GM12878 (cell line): ENCODE measurements at regions not wholly inside any gene's neighbourhood (a gene's known extent, or its start where the extent isn't known, plus 50 kb on each side); places are given as distances from the start of the nearest gene placed in this dataset.

ENCODE experiments used
- ATAC-seq: fragments of 200-7000 bp; cut with Tn5 transposase; 3 replicates; pipeline ENCODE4 v1.9.1; 2020; ENCODE audit warnings: mild to moderate bottlenecking, moderate library complexity
- BruUV-seq: library from RNA; stranded (reverse); fragments of 400-500 nt; replicated peaks from 2 replicates; lab custom pipeline; 2021; lab: Mats Ljungman, UMichigan
- CTCF ChIA-PET: fragments of 300-600 bp; sonication (Branson Sonifier 250); formaldehyde crosslinking; extraction: SDS; loops from one replicate; lab custom pipeline; 2021; ENCODE audit warnings: inconsistent platforms; lab: Yijun Ruan, JAX
- POLR2A ChIA-PET: fragments of 350-600 bp; formaldehyde crosslinking; extraction: SDS; loops from one replicate; lab custom pipeline; 2021; ENCODE audit warnings: inconsistent platforms; lab: Charles Lee
- RAD21 ChIA-PET: fragments of 300-600 bp; sonication (Branson Sonifier 250); formaldehyde crosslinking; loops from one replicate; lab custom pipeline; 2023; ENCODE audit warnings: antibody characterized with exemption; ENCODE audit not compliant: unreplicated experiment; lab: Charles Lee
- SMC1A ChIA-PET: fragments of 300-600 bp; sonication (Branson Sonifier 250); formaldehyde crosslinking; loops from one replicate; lab custom pipeline; 2023; ENCODE audit not compliant: unreplicated experiment, uncharacterized antibody; lab: Charles Lee
- DNase-seq: peaks from one replicate; pipeline ENCODE4 v3.0.0-alpha.2; 2011; ENCODE audit warnings: low read depth, low spot score
- FAIRE-seq: peaks from 3 replicates; lab custom pipeline; 2011; peaks lifted over from hg19 to GRCh38; lab: Jason Lieb, UNC
- H2AFZ ChIP-seq: 2 replicates; pipeline ENCODE4 v1.6.0; 2011; ENCODE audit warnings: low read depth, low read length, control low read depth; ENCODE audit not compliant: control insufficient read depth
- H3K27ac ChIP-seq: 2 replicates; pipeline ENCODE4 v1.5.1; 2011; ENCODE audit warnings: control low read depth; ENCODE audit not compliant: control insufficient read depth, insufficient read depth
- H3K27me3 ChIP-seq, 2 experiments: replicated peaks in 1 of 2; 2 replicates each; pipeline versions ENCODE4 v1.6.0 to v1.6.1; 2011; ENCODE audit warnings: low read length in 1 of 2; ENCODE audit not compliant: control insufficient read depth in 2 of 2, insufficient read depth in 2 of 2
- H3K36me3 ChIP-seq, 2 experiments: 2 replicates each; pipeline ENCODE4 v1.5.1; 2011; ENCODE audit warnings: low read length in 1 of 2; ENCODE audit not compliant: control insufficient read depth in 2 of 2, insufficient read depth in 2 of 2
- H3K4me1 ChIP-seq: 2 replicates; pipeline ENCODE4 v1.6.1; 2011; ENCODE audit warnings: mild to moderate bottlenecking, low read length, moderate library complexity, mixed read lengths; ENCODE audit not compliant: control insufficient read depth, insufficient read depth
- H3K4me2 ChIP-seq: 2 replicates; pipeline ENCODE4 v1.6.0; 2011; ENCODE audit warnings: control low read depth; ENCODE audit not compliant: control insufficient read depth, insufficient read depth
- H3K4me3 ChIP-seq: fragments of 200-600 bp; sonication (generic); 2 replicates; pipeline ENCODE4 v1.5.1; 2016
- H3K79me2 ChIP-seq: 2 replicates; pipeline ENCODE4 v1.6.0; 2011; ENCODE audit warnings: low read length; ENCODE audit not compliant: control insufficient read depth, insufficient read depth
- H3K9ac ChIP-seq: 2 replicates; pipeline ENCODE4 v1.8.0; 2011; ENCODE audit warnings: low read length, control low read depth, mixed read lengths; ENCODE audit not compliant: control insufficient read depth, insufficient read depth
- H3K9me3 ChIP-seq: replicated peaks from 3 replicates; pipeline ENCODE4 v1.5.1; 2011; ENCODE audit warnings: mild to moderate bottlenecking, low read length; ENCODE audit not compliant: control insufficient read depth, insufficient read depth
- H4K20me1 ChIP-seq: 2 replicates; pipeline ENCODE4 v1.6.0; 2011; ENCODE audit not compliant: control insufficient read depth, insufficient read depth
- ASH2L ChIP-seq: fragments of 300-600, 200-600 bp; sonication (generic); IDR thresholded peaks from 2 replicates; pipeline ENCODE4 v1.6.1; 2017; ENCODE audit warnings: low read depth, mild to moderate bottlenecking, borderline replicate concordance
- ETV6 ChIP-seq, 2 experiments: fragments of 450-650 bp in 1 of 2; IDR thresholded peaks in 1 of 2; conservative IDR thresholded peaks in 1 of 2; 2 replicates each; pipeline ENCODE4 v1.6.1; 2014; ENCODE audit warnings: antibody characterized with exemption in 1 of 2, borderline replicate concordance in 1 of 2, low read depth in 1 of 2, mild to moderate bottlenecking in 1 of 2, moderate library complexity in 1 of 2
- FOS ChIP-seq: IDR thresholded peaks from 3 replicates; pipeline ENCODE4 v1.6.1; 2011; ENCODE audit warnings: borderline replicate concordance; ENCODE audit not compliant: insufficient read length; ENCODE audit errors: extremely low read depth
- HDAC2 ChIP-seq: fragments of 200-600 bp; sonication (generic); IDR thresholded peaks from 2 replicates; pipeline ENCODE4 v1.6.1; 2017
- MYC ChIP-seq: IDR thresholded peaks from 2 replicates; pipeline ENCODE4 v1.6.1; 2011; ENCODE audit warnings: mild to moderate bottlenecking, low read length, moderate library complexity, inconsistent platforms; ENCODE audit not compliant: insufficient read depth, insufficient replicate concordance, insufficient read length, severe bottlenecking
- NR2C1 ChIP-seq: fragments of 450-650 bp; IDR thresholded peaks from 2 replicates; pipeline ENCODE4 v1.6.1; 2017; ENCODE audit warnings: antibody characterized with exemption, mild to moderate bottlenecking, moderate library complexity
- SIN3A ChIP-seq: IDR thresholded peaks from 2 replicates; pipeline ENCODE4 v1.6.1; 2012; ENCODE audit warnings: low read depth, low read length, improper control_type of control experiment
- SUPT20H ChIP-seq: IDR thresholded peaks from 2 replicates; pipeline ENCODE4 v1.6.1; 2011; ENCODE audit warnings: low read depth, mild to moderate bottlenecking, low read length, moderate library complexity, borderline replicate concordance; ENCODE audit not compliant: control insufficient read depth
- WGBS: methylation state at CpG from one replicate; pipeline ENCODE4 v1.1.6; 2016; ENCODE audit warnings: low lambda C conversion rate; ENCODE audit not compliant: insufficient replicate concordance, insufficient coverage; ENCODE audit errors: missing lambda C conversion rate; 5-methylcytosine and 5-hydroxymethylcytosine counted together
- in situ Hi-C: fragments of 300-500 bp; cut with MboI; formaldehyde crosslinking; loops from 9 replicates; pipeline ENCODE4 v1.14.3; 2018; ENCODE audit warnings: mixed read lengths
- intact Hi-C: fragments of 100-400 bp; cut with micrococcal nuclease; formaldehyde crosslinking; loops from one replicate; pipeline ENCODE4 v1.14.2; 2022; ENCODE audit not compliant: unreplicated experiment
- TF ChIP-seq, protein P1 (sequence below): IDR thresholded peaks from 2 replicates; pipeline ENCODE4 v1.6.1; 2012; ENCODE audit warnings: mild to moderate bottlenecking, low read depth, low read length
- TF ChIP-seq, protein P2 (sequence below): fragments of 450-650 bp; conservative IDR thresholded peaks from 2 replicates; pipeline ENCODE4 v1.6.1; 2017; ENCODE audit warnings: mild to moderate bottlenecking, moderate library complexity

DNA sequence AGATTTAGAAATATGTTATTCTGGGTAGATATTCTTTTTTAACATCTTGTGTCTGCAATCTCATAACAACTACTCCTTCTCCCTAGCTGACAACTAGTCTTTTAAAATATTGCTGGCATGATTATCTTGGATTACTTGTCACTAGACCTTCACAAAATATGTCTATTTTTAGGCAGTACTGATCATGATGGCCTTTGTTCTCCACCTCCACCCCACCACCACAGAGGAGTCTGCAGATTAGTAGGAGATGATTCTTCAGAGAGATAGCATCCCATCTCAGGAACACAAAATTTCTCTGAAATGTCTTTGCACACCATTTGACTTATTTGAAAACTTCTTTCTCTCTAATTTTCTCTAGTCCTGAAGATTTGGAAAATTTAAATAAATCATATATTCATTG lies 338.1 kb upstream of the SPHKAP start:
- CTCF ChIA-PET, result no interaction called here
- RAD21 ChIA-PET, result no interaction called here
- no peak for FAIRE-seq

DNA sequence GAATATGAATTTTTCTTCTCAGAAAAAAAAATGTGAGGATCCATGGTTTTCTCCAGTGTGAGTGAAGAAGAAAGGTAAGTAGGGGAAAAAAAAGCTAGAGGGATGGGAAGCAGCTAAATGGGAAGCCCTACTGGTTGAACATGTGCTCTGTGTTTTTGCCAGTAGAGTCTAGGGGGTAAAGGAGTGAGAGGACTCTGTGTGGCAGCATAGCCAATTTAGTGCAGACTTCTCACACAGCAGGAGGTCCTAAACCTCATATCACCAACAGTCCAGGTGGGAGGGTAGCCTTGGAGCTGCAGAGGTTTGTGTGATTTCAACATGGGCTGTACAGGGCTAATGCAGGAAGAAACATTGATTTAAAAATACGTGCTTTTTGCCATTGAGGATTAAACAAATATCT lies 334.5 kb upstream of the SPHKAP start:
- ChIA-PET RAD21 (no interaction called here), POLR2A (no interaction called here), CTCF (interaction anchor here (1.9 kb wide), 1 partner anchor 10 kb away, joined by 4 read pairs; no protein-coding TSS in a partner anchor), SMC1A (interaction anchor here (1.1 kb wide), 1 partner anchor 141 kb away, joined by 3 read pairs; no protein-coding TSS in a partner anchor)
- FAIRE-seq (no peak), DNase-seq (no peak), ATAC-seq (no peak)
- Histone ChIP-seq H3K4me2 (no peak overlapping the region), H4K20me1 (no peaks in the 10 kb centered on the region), H3K79me2 (no peaks in the 10 kb centered on the region), H3K4me1 (no peaks in the 10 kb centered on the region), H3K9me3 (no peaks in the 10 kb centered on the region), H3K27me3 (no peaks in the 10 kb centered on the region), H2AFZ (no peak overlapping the region), H3K9ac (no peak overlapping the region), H3K4me3 (no peak overlapping the region), H3K27ac (no peak overlapping the region), H3K36me3 (no peaks in the 10 kb centered on the region)
- in situ Hi-C loops, result no loop called here
- intact Hi-C loops, result no loop called here
- no TSS peak for BruUV-seq
- WGBS, result 0% methylated on average over 1 of the region's 1 CpG
- TF ChIP-seq SUPT20H (no peak), HDAC2 (no peak), NR2C1 (no peak), FOS (no peak), ASH2L (no peak), MYC (no peak)
- TF ChIP-seq, protein P1, sequence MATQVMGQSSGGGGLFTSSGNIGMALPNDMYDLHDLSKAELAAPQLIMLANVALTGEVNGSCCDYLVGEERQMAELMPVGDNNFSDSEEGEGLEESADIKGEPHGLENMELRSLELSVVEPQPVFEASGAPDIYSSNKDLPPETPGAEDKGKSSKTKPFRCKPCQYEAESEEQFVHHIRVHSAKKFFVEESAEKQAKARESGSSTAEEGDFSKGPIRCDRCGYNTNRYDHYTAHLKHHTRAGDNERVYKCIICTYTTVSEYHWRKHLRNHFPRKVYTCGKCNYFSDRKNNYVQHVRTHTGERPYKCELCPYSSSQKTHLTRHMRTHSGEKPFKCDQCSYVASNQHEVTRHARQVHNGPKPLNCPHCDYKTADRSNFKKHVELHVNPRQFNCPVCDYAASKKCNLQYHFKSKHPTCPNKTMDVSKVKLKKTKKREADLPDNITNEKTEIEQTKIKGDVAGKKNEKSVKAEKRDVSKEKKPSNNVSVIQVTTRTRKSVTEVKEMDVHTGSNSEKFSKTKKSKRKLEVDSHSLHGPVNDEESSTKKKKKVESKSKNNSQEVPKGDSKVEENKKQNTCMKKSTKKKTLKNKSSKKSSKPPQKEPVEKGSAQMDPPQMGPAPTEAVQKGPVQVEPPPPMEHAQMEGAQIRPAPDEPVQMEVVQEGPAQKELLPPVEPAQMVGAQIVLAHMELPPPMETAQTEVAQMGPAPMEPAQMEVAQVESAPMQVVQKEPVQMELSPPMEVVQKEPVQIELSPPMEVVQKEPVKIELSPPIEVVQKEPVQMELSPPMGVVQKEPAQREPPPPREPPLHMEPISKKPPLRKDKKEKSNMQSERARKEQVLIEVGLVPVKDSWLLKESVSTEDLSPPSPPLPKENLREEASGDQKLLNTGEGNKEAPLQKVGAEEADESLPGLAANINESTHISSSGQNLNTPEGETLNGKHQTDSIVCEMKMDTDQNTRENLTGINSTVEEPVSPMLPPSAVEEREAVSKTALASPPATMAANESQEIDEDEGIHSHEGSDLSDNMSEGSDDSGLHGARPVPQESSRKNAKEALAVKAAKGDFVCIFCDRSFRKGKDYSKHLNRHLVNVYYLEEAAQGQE, result no peak

More for the DNA sequence above, 338.1 kb upstream of the SPHKAP start:
- no peak overlapping the region for H2AFZ ChIP-seq
- H3K4me1 ChIP-seq, result no peaks in the 10 kb centered on the region
- SMC1A ChIA-PET, result no interaction called here
- intact Hi-C loops, result no loop called here
- no peak overlapping the region for H3K9ac ChIP-seq
- in situ Hi-C loops, result no loop called here
- H3K27ac ChIP-seq, result no peak overlapping the region
- no peaks in the 10 kb centered on the region for H3K36me3 ChIP-seq
- H3K4me3 ChIP-seq, result no peak overlapping the region
- no peaks in the 10 kb centered on the region for H3K27me3 ChIP-seq
- H3K9me3 ChIP-seq, result no peaks in the 10 kb centered on the region
- H4K20me1 ChIP-seq, result no peaks in the 10 kb centered on the region
- BruUV-seq, result no TSS peak
- H3K79me2 ChIP-seq, result no peaks in the 10 kb centered on the region
- POLR2A ChIA-PET, result no interaction called here
- no peak overlapping the region for H3K4me2 ChIP-seq
- TF ChIP-seq, protein P2, sequence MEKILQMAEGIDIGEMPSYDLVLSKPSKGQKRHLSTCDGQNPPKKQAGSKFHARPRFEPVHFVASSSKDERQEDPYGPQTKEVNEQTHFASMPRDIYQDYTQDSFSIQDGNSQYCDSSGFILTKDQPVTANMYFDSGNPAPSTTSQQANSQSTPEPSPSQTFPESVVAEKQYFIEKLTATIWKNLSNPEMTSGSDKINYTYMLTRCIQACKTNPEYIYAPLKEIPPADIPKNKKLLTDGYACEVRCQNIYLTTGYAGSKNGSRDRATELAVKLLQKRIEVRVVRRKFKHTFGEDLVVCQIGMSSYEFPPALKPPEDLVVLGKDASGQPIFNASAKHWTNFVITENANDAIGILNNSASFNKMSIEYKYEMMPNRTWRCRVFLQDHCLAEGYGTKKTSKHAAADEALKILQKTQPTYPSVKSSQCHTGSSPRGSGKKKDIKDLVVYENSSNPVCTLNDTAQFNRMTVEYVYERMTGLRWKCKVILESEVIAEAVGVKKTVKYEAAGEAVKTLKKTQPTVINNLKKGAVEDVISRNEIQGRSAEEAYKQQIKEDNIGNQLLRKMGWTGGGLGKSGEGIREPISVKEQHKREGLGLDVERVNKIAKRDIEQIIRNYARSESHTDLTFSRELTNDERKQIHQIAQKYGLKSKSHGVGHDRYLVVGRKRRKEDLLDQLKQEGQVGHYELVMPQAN, result no peak
- TF ChIP-seq SIN3A (no peak), ETV6 (conservative IDR thresholded peaks at IDR 0.05 in 1 of 2, IDR thresholded peaks at IDR 0.05 in 1 of 2; ENCODE audit: borderline replicate concordance in 1 of 2, low read depth in 1 of 2) (no peak)
- no peak for ATAC-seq
- no peak for DNase-seq
